ENCODE measurements at regions not wholly inside any gene's neighbourhood (a gene's known extent, or its start where the extent isn't known, plus 50 kb on each side); places are given as distances from the start of the nearest gene placed in this dataset.

DNA sequence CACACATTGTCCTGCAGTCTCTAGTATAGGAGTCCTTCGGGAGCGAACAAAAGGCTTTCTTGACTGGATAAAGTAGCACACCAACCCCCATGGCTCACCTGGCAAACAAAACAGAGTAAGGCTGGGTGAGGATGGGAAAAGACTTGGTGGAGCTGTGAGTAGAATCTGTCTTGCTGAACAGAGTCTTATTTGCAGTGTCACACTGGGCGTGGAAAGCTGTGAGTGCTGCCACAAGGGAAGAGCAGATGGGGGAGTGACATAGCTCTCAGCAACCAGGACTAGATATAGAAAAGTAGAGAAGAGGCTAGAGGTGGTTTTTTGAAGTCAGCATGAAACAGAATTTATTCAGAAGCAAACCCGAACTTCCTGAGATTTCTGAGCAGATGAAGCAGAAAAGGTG is 137.2 kb upstream of the ESX1 start:
- TF ChIP-seq, protein P1, sequence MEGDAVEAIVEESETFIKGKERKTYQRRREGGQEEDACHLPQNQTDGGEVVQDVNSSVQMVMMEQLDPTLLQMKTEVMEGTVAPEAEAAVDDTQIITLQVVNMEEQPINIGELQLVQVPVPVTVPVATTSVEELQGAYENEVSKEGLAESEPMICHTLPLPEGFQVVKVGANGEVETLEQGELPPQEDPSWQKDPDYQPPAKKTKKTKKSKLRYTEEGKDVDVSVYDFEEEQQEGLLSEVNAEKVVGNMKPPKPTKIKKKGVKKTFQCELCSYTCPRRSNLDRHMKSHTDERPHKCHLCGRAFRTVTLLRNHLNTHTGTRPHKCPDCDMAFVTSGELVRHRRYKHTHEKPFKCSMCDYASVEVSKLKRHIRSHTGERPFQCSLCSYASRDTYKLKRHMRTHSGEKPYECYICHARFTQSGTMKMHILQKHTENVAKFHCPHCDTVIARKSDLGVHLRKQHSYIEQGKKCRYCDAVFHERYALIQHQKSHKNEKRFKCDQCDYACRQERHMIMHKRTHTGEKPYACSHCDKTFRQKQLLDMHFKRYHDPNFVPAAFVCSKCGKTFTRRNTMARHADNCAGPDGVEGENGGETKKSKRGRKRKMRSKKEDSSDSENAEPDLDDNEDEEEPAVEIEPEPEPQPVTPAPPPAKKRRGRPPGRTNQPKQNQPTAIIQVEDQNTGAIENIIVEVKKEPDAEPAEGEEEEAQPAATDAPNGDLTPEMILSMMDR (IDR thresholded peaks at IDR 0.05; ENCODE audit: low read depth, low read length), result no peak
- TF ChIP-seq POLR2A (IDR thresholded peaks at IDR 0.05; ENCODE audit: extremely low read depth, insufficient read length), result no peak
- no peak for TF ChIP-seq MYC (IDR thresholded peaks at IDR 0.05; ENCODE audit: low read depth, low read length)
- TF ChIP-seq, protein P2, sequence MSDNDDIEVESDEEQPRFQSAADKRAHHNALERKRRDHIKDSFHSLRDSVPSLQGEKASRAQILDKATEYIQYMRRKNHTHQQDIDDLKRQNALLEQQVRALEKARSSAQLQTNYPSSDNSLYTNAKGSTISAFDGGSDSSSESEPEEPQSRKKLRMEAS (IDR thresholded peaks at IDR 0.05; ENCODE audit: low read depth, low read length), result no peak

All from NB4 (cell line).